ENCODE measurements at regions not wholly inside any gene's neighbourhood (a gene's known extent, or its start where the extent isn't known, plus 50 kb on each side); places are given as distances from the start of the nearest gene placed in this dataset.
"Not testable (repeated sequence)": the region's sequence is repeated elsewhere in the genome, so short reads cannot be mapped to it uniquely, and the experiment has no call there.

DNA sequence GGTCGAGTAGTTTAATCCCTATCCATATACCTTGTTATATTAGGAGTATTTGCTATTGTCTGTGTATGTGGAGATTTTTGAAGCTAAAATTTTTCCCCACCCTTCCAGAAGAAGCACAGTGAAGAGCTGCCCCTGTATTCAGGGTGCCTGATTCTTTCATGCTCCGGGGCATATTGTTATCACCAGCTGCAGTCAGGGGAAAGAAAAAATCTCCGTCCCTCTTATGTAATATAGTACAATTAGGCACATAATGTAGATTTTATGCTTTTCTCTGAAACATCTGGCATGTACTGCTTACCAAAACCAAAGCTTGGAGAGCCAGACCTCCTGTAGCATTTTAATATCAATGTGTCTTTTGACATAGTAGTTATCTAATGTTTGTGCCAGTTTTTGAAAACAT, 214.9 kb upstream of the EDNRB start:
- no peak for DNase-seq

DNA sequence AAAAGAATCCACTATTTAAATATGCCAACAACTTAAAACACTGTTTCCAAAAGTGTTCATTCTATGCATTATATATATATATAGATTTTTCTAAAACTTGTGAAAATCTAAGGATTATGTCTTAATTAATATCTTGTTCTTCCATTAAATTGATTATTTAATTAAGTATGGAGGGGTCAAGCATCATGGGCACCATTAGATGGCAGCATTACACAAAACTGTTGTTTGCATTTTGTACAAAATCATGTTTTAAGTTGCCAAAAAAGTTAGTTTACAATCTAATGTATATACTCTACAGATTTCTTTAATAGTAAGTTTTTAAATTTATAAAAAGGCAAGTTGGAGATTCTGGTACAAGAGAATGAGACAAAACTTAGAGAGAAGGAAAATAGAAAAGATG, 213.2 kb upstream of the EDNRB start:
- DNase-seq: no peak

DNA sequence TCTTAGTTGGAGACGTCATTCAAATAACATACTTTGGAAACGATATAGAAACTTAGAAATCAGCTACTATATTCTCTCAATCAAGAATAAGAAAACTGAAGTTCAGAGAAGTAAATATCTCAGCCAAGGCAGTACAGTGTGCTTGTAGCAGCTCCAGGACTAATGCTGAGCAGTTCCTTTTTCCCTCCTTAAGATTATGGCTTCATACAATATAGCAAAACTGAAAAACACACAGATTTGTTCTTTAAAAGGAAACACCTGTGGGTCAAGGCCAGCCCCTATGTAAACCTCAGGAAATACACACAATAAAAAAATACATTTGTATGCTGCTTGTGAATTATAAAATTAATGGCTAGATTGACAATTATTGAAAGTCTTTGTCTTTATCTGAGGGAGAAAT, 212.7 kb upstream of the EDNRB start:
- DNase-seq: no peak

DNA sequence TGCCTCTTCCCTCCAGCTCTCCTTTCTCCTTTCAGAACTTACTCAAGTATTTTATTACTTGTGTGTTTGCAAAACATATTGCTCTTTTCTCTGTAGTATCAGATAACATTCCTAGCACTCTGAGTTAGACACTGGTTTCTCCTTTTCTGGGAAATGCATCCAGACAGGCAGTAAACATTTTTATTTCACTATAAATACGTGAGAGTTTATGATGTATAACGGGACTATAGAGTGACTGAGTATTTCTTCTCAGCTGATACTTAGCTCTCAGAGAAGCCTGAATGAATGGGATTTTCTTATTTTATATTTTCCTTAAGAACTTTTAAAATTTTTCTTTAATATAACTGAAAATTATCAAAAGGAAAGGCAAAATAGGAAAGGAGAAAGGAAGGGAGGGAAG, 211.2 kb upstream of the EDNRB start:
- no peak for DNase-seq

DNA sequence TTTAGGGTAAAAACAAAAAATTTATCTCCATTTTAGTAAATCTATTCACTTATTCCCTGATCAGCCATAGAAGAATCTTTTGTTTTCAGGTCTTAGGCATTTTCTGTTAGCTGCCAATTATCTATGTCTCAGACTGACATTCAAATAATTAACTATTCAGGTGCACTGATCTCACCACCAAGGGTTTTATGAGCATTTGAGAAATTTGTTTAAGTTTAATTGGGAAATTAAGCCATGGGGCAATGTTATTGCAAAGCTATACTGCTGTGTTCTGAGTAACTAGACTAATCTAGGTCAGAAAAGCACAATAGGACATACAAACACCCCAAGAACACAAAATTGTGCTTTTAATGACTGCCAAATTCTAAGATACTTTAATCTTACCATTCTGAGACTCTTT, 210.7 kb upstream of the EDNRB start:
- no peak for DNase-seq

DNA sequence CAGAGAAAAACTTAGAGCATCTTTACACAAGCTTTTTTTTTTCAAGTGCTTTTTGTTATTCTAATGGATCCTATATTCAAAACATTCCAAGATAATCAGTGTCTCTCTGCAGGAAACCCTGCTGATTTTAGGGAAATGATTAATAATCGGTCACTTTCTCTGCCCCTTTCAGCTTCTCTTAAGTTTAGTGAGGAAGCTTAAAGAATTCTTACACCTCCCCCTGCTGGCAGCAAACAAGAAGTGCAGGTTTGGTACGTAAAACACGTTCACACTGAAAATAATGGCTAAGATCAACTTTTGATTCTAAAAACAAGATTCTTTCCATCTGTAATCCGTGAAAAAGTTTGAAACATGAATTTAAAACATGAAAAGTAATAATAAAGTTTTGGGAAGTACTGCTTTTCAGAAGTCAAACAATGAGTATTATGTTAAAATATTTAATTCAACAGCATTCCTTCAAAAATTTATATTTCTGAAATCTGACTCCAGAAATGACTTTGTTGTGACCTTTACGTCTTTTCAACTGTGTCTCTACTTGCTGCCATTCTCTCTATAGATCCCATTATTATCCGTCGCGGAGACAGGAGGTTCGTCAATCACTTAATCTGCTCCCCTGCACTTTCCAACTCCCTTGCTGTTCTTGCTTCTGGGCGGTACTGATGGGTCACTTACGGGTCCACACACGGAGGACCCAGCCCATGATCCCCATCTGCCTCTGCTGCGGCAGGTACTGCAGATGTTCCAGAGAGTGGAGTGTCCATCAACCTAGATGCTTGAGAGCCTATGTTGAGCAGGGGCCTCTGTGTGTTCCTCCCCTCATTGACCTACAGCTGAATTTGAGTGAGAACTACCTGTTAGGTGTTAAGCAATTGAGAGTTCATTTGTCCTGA, 203.1 kb upstream of the EDNRB start:
- DNase-seq: no peak

DNA sequence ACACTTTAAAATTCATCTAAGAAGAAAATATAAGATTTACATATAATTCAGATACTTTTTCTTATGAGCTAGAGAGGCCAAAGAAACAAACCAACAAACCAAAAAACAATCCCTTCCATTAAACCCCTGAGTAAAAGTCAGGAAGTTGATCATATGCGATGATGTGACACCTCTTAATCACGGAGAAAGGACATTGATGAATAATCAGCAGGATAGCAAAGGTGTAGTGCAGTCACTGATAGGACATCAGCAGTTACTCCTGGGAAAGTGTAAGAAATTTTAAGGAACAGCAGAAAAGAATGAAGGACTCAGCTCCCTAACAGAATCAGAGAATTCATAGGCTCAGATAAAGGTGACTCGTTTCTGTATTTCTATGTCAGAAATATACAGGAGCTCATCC, 202.4 kb upstream of the EDNRB start:
- no peak for DNase-seq

DNA sequence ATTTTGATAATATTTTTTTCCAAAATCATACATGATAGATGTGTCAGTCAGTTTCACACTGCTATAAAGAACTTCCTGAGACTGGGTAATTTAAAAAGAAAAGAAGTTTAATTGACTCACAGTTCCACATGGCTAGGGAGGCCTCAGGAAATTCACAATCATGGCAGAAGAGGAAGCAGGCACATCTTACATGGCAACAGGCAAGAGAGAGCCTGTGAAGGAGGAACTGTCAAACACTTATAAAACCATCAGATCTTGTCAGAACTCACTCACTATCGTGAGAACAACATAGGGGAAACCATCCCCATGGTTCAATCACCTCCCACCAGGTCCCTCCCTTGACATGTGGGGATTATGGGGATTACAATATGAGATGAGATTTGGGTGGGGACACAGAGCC, 201.5 kb upstream of the EDNRB start:
- DNase-seq: not testable (repeated sequence)

DNA sequence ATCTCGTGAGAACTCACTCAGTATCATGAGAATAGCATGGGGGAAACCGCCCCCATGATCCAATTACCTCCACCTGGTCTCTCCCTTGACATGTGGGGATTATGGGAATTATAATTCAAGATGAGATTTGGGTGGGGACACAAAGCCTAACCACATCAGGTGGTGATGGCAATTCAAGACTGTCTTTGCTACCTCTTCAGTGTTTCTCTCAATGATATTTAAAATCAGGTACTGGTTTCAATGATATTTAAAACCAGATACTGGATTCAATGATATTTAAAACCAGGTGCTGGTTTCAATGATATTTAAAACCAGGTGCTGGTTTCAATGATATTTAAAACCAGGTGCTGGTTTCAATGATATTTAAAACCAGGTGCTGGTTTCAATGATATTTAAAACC, 198.4 kb upstream of the EDNRB start:
- DNase-seq: not testable (repeated sequence)

DNA sequence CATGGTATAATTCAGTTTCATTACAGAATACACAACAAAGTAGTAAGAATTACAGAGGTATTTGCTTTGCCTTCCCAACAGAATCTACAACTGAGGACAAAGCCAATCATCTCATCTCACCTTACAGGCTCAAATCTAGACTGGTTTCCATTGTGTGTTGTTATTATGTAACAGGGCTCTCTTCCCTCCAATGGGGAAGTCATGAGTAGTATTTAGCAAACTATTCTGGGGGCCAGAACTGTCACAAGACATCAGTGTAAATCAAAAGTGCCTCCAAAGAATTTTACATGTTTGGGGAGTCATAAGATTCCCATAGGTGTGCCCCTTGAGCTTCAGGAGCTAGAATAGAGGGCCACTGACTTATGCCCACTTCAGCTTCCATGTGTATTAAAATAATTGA, 187.0 kb upstream of the EDNRB start:
- no peak for DNase-seq

DNA sequence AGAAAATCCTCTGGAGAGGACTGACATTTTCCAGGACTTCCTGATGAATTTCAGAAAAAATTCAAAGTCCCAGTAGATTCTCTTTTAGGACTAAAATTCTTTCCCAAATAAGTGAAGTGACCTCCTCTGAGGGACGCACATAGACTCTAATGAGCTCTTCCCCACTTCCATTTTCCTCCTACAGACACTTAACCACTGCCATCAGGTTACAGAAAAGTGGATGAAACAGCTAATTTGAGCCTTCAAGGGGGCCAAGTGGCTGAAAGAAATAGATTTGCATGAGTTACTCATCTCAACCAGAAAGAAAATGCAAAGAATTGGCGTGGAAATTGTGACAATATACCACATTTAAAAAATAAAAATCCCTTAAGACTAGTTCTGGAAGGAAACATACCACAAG, 185.3 kb upstream of the EDNRB start:
- no peak for DNase-seq

DNA sequence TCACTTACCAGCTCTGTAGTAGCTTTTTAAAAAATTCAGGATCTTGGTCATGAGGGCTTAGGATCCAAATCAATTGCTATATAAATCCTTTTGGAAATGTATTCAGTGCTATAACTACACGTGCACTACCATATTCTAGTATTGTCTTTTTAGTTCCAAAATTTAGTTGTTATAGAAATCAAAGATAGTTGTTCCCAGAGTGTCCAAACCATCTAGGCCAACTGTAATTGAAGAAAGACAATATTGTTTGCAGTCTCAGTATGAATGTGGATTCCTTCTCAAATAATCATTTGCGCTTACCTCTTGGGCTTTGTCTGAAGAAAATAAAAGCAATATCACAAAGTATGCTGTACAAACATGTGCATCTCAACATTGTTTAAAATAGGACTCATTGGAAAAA, 184.1 kb upstream of the EDNRB start:
- DNase-seq: no peak

DNA sequence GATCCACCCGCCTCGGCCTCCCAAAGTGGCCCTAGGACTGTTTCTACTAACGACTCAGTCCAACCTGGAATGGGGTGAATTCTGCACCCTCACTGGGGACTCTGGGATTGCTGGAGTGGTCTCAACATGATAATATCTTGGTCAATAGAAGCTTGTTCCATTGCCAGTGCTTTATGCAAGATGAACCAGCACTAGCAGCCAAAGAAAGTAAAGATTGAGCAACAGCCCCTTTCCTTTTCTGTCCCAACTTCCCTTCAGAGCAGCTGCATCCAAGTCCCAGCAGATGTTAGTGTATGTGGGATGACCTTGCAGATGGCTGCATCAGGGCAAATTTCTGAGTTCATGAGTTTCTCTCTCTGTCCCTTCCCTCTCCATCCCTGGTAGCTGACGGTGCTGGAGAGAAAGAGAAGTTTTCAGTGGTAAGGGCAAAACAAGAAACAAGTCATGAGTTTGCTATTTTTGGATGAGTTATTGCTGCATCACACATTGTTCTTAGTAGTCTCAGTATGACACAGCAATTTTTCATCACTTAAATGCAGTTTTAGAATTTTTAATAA, 183.6 kb upstream of the EDNRB start:
- no peak for DNase-seq

DNA sequence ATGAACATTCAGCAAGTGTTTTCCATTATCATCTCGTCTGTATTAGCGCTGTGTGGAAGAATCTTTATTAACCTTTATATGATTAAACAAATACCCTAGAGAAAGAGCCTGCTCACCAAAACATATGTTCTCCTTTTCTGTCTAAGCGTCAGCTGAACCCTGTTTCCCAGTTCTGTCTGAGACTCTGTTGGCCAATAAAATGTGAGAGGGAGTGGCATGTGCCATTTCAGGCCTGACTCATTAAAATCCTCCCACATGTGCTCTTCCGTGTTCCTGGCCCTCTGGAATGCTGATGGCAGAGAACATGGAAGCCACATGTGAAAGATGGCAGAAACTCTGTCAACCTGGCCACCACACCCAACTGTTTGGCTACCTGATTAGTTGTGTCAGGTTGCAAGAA, 181.9 kb upstream of the EDNRB start:
- DNase-seq: no peak

DNA sequence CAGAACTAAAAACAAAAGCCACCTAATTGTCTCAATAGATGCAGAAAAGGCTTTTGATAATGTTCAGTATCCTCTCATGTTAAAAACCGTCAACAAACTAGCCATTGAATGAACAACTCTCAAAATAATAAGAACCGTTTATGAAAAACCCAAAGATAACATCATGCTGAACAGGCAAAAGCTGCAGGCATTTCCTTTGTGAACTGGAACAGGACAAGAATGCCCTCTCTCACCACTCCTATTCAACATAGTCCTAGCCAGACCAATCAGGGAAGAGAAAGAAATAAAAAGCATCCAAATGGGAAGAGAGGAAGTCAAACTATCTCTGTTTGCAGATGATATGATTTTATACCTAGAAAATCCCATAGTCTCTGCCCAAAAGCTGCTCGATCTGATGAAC, 179.6 kb upstream of the EDNRB start:
- DNase-seq: no peak

DNA sequence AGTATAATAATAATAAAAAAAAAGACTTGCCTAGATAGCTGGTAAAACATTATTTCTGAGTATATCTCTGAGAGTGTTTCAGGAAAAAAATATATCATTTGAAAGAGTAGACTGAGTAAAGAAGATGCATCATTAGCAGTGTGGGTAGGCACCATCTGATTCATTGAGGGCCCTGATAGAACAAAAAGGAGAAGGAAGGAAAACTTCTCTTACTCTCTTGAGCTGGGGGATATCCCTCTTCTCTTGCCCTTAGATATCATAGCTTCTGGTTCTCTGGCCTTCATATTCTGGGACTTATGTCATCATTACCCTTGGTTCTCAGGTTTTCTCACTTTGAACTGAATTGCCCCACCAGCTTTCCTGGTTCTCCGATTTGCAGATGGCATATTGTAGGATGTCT, 177.6 kb upstream of the EDNRB start:
- DNase-seq: no peak

DNA sequence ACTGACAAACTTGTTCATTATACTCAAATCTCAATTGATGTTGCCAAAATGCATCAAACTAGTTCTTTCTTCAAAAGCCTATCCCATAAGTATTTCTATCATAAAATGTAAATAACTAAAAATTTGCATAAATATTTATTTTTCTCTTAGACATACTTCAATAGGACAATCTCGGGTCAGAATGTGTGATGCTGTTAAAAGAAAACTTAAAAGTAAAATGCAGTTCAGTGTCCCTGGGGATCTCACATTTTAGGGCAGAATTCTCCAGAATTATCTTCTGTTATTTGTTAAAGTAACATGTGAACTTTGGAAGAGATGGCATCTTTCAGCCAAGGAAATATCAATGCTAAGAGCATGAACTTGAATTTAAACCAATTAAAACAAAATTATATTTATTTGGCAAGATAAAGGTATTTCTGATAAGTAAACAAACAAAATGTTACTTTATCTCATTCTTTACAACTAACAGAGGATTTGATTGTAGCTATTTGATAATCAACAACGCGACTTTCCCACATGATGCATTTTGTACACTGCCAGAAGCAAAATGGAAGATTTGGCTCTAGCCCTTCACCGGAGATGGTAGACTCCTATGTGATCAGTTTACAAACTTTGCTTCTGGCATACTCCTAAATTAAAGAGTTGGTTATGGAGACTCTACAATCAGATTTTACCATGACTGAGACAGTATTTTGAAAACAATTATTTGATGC, 169.5 kb upstream of the EDNRB start:
- DNase-seq: no peak

DNA sequence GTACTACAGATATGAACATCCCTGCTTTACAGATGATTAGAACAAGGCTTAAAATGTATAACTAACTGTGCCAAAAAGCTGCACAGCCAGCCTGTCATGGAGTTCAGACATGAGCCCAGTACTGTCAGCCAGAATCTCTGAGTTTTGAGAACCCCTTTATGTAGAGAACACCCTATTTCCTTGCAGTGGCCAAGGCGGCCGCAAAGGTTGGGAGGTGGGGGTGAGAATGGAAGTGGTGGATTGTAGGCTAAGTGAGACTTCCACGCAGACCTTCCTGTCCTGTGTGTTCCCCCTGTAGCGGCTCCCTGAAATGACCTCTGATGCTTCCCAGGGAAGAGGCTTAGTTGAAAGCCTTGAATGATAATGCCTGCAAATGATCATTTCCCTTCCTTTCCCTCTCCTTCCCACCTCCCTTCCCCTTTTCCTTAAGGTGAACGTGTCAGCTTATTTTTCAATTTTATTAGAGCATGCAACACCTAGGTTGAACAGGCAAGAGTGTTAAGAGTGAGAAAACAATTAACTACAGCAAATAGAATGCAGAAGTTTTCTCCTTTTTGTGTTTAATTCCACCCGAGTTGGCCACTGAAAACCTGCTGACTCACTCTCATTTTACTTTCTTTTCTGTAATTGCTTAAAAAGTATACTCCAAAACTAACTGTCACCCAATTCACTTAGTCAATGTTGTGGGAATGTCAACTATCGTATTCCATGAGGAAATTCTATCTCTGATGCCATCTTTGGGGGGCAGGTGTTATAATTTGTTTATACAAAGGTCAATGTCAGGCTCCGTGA, 167.0 kb upstream of the EDNRB start:
- no peak for DNase-seq

DNA sequence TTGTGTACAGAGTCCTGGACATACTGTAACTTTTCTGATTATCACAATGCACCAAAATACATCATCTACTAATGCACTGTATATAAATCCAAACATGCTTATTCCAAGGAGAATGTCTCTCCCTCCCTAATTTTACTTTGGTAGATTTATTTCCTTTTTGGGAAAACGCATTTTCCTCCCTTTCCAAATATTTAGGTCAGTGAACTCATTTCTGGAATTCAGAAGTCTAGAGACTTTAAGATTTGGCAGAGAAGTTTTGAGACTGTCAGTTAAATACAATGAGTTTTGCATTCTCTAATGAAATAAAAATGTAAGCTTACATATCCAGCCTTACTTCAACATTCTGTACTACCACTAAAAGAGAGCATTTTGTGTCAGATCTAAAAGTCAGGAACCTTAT, 165.8 kb upstream of the EDNRB start:
- DNase-seq: no peak

DNA sequence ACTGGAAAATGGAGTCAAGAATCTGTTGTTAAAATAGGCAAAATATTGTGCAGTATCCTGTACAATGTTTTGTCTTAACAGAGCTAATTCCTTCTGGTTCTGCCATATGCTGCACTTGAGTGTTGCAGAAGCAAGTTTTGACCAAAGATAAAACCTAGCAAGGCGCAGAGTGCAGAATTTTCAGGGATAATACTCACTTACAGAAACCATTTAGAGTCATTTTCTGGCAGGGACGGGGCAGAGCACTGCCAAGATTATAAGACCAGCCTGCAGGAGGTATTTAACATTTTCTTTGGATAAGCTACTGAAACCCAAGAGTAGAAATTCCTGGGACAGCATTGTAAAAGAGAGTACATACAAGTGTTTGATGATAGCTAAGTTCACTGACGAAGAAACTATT, 159.5 kb upstream of the EDNRB start:
- DNase-seq: no peak

DNA sequence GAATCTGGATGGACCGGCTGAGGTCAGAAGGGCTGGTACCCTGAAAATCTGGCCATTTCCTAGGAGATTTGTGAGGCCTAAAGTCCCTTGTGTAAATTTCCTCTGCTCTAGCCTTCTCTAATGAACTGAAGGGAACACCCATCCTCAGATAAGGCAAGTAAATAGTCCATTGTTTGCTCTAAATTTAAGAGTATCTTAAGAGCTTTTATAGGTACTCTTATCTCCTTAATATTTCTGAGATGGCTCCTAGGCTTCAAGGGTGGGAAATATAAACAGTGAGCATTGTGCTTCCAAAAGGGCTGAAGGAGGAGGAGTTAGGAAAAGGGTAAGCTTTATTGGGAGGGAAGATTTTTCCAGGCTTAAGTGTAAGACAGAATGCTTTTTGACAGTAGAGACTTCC, 148.7 kb upstream of the EDNRB start:
- DNase-seq: no peak

DNA sequence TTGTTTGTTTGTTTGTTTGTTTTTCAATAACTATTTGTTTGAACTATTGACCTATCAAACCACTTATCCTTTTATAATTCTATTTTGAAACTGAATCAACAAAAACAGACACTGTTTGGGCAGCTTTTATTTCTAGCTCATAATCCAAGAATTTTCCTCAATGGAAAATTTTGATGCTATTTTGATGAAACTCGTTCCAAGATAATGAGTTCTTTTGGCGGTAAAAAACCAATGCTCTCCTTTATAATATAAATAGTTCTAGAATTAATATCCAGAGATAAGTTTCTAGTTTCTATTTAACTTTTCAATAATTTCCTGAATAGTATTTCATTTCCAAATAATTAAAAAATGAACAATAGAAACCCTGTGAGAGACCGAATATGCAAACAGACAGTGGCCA, 146.5 kb upstream of the EDNRB start:
- DNase-seq: no peak

DNA sequence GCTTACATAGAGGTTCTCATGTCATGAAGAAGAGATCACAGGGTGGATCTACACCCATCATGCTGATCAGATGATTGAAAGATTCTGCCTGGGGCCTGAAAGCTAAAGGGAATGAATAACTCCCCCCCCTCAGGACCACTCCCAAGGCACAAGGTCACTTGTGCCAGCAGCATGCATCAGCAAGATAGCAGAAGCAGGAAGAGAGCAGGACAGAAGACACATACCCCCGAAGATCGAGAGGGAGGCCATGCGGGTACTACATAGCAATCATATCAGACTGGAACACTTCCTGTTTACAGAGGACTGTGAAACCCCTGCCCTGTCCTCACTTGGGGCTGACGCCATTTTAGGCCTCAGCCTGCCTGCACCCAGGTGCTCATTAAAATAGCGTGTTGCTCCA, 143.2 kb upstream of the EDNRB start:
- DNase-seq: no peak

DNA sequence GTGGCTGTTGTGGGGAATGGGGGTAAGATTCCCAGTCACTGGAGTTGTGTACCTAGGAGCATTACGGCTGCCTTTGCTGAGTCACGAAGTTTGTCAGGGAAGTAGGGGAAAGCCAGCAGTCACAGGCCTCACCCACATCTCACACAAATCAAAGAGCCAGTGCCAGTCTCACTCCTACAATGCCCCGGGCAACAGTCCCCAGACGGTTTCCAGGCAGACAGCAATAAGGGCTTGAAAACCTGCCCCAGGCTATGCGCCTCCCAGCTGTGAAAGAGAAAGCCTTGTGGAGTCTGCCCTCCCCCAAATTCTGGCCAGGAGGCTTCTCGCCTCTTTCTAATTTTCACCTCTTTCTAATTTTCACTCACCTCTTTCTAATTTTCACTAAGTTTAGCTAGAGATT, 142.3 kb upstream of the EDNRB start:
- no peak for DNase-seq

All from activated CD4-positive, alpha-beta T cell treated with anti-CD3 and anti-CD28 coated beads for 1 hour (primary cell).